Panc1 (cell line): ENCODE measurements at regions not wholly inside any gene's neighbourhood (a gene's known extent, or its start where the extent isn't known, plus 50 kb on each side); places are given as distances from the start of the nearest gene placed in this dataset.

Experiments
- REST ChIP-seq, 2 experiments: IDR thresholded peaks; 2 replicates each; pipeline ENCODE4 v1.6.1; 2011 to 2012; ENCODE audit warnings: low read depth in 2 of 2, control low read depth in 1 of 2, low read length in 1 of 2, mild to moderate bottlenecking in 1 of 2, moderate library complexity in 1 of 2; ENCODE audit not compliant: insufficient read depth in 1 of 2
- TF ChIP-seq, protein P1 (sequence below): fragments of 450-650 bp; IDR thresholded peaks from 2 replicates; pipeline ENCODE4 v1.5.1; 2017; ENCODE audit warnings: mild to moderate bottlenecking

DNA sequence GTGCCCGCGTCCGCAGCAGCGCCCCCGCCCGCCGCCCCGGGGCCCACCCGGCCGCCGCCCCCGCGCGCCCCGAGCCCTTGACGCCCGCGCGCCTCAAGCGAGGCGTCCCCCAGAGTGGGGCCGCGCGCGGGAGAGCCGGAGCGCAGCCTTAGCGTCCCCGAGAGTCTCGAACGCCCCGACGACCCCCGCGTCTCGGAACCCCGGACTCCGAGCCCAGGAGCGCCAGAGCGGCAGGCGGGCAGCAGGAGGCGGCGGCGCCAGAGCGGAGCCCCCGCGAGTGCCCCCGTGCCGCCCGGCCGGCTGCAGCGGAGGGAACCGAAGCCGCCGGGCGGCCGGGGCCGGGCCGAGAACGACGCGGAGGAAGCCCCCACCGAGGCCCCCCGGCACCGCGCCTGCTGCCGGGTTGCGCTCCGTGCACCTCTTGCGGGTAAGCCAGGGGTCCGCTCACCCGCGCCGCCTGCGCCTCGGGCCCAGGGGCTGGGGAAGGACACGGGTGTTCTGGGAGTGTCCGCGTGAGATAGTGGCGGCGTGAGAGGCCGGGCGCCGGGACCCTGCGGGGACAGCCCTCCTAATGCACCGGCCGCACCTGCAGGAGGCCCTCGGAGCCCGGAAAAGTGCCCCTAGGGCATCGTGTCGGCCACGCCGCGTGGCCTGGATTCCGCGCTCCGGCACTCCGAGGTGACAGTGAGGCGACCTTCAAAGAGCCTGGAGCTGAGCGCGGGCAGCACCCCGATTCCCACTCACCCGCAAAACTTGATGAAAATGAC, 52.0 kb upstream of the ULK4 start:
- TF ChIP-seq, protein P1, sequence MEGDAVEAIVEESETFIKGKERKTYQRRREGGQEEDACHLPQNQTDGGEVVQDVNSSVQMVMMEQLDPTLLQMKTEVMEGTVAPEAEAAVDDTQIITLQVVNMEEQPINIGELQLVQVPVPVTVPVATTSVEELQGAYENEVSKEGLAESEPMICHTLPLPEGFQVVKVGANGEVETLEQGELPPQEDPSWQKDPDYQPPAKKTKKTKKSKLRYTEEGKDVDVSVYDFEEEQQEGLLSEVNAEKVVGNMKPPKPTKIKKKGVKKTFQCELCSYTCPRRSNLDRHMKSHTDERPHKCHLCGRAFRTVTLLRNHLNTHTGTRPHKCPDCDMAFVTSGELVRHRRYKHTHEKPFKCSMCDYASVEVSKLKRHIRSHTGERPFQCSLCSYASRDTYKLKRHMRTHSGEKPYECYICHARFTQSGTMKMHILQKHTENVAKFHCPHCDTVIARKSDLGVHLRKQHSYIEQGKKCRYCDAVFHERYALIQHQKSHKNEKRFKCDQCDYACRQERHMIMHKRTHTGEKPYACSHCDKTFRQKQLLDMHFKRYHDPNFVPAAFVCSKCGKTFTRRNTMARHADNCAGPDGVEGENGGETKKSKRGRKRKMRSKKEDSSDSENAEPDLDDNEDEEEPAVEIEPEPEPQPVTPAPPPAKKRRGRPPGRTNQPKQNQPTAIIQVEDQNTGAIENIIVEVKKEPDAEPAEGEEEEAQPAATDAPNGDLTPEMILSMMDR = peak; percentile 57
- no peak for TF ChIP-seq REST (IDR thresholded peaks at IDR 0.05; ENCODE audit: insufficient read depth in 1 of 2, low read depth in 2 of 2, low read length in 1 of 2)
